ENCODE measurements at regions not wholly inside any gene's neighbourhood (a gene's known extent, or its start where the extent isn't known, plus 50 kb on each side); places are given as distances from the start of the nearest gene placed in this dataset.
A peak's percentile ranks its signal among the peaks of the same experiment; 100 is the strongest.

GRCh38 chr2:217331523-217332416, 471.9 kb upstream of the TNP1 start (continued):
- TF ChIP-seq JUNB (CRISPR knock-in tag; IDR thresholded peaks at IDR 0.05; ENCODE audit: borderline replicate concordance) = peak; percentile 84; the same call in 1 of the 2 replicates
- no peak for TF ChIP-seq ZNF672 (CRISPR knock-in tag; IDR thresholded peaks at IDR 0.05)
- TF ChIP-seq ARID3A (IDR thresholded peaks at IDR 0.05; ENCODE audit: low read depth, low read length) = peak; percentile 68; the same call in 1 of the 2 replicates
- TF ChIP-seq IRF1 (CRISPR knock-in tag; IDR thresholded peaks at IDR 0.05; ENCODE audit: low read depth) = peak; percentile 55; the same call in 1 of the 2 replicates
- peak; percentile 98 for TF ChIP-seq MIER3 (CRISPR knock-in tag; IDR thresholded peaks at IDR 0.05; ENCODE audit: borderline replicate concordance)
- TF ChIP-seq SALL1 (CRISPR knock-in tag; IDR thresholded peaks at IDR 0.05) = peak; percentile 98
- peak; percentile 82 for TF ChIP-seq ZFY (CRISPR knock-in tag; IDR thresholded peaks at IDR 0.05)
- no peak for TF ChIP-seq ZNF513 (CRISPR knock-in tag; conservative IDR thresholded peaks at IDR 0.05)
- TF ChIP-seq UBTF (CRISPR knock-in tag; IDR thresholded peaks at IDR 0.05) = peak; percentile 62; the same call in 1 of the 2 replicates
- peak; percentile 8; the same call in 1 of the 2 replicates for TF ChIP-seq SMARCE1 (IDR thresholded peaks at IDR 0.05; ENCODE audit: borderline replicate concordance)
- no peak for TF ChIP-seq ZBTB10 (CRISPR knock-in tag; IDR thresholded peaks at IDR 0.05; ENCODE audit: borderline replicate concordance)
- TF ChIP-seq TRIM22 (IDR thresholded peaks at IDR 0.05) = no peak
- peak; percentile 91; the same call in 1 of the 2 replicates for TF ChIP-seq SMYD3 (CRISPR knock-in tag; IDR thresholded peaks at IDR 0.05)
- peak; percentile 97 for TF ChIP-seq ELF3 (CRISPR knock-in tag; IDR thresholded peaks at IDR 0.05)
- no peak for TF ChIP-seq ARNT2 (CRISPR knock-in tag; IDR thresholded peaks at IDR 0.05; ENCODE audit: low read depth)
- no peak for TF ChIP-seq TOE1 (CRISPR knock-in tag; IDR thresholded peaks at IDR 0.05)
- TF ChIP-seq FOXP1 (IDR thresholded peaks at IDR 0.05) = peak; percentile 92
- peak; percentile 95 for TF ChIP-seq FOXP1 (CRISPR knock-in tag; IDR thresholded peaks at IDR 0.05)
